HG03064 (cell line): ENCODE measurements at regions not wholly inside any gene's neighbourhood (a gene's known extent, or its start where the extent isn't known, plus 50 kb on each side); places are given as distances from the start of the nearest gene placed in this dataset.
"Not testable (repeated sequence)": the region's sequence is repeated elsewhere in the genome, so short reads cannot be mapped to it uniquely, and the experiment has no call there.

Experiments
- ATAC-seq: cut with Tn5 transposase; IDR thresholded peaks from one replicate; pipeline ENCODE4 v1.9.1; 2021; ENCODE audit warnings: low read depth; ENCODE audit not compliant: unreplicated experiment

GRCh38 chr1:173297798-173298391 is 90.8 kb upstream of the TNFSF4 start:
- peak; percentile 94 for ATAC-seq

DNA sequence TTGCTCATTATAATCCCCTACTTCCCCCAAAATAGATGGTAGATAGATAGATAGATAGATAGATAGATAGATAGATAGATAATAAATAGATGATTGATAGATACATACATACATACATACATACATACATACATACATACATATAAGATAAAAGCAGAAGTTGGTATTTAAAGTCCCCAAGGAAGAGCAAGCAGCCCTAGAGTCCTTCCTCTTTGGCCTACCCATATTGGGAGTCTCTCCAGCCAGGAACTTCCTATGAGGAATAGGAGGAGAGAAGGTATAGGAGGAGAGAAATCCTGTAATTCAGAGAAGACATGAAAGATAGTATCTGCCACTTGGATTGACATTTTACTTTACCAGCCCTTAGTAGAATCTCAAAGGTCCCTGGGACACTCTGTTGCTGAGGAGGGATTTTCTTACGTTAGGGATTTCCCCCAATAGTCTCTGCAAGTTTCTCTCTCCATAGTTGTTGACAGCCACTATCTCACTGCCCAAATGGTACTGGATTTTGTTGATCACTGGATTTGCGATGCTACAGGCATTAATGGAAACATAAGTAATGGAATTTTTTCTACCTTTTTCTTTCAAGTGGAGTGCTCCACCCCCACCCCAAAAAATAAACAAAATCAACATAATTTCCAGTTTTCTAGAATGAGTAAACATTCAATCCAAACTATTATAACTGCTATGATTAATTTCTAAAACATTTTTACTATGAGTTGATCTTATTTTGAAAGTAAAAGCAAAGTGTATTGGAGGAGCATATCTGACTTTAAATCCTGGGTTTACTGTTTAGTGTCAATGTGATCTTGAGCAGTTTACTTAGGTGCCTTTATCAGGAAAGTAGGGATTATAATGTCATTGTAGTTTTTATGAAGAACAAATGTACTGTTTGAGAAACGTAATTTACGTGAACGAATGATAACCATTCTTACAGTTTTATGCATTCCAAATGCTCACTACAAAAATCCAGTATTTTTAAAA is 93.2 kb upstream of the TNFSF4 start:
- ATAC-seq, result no peak

DNA sequence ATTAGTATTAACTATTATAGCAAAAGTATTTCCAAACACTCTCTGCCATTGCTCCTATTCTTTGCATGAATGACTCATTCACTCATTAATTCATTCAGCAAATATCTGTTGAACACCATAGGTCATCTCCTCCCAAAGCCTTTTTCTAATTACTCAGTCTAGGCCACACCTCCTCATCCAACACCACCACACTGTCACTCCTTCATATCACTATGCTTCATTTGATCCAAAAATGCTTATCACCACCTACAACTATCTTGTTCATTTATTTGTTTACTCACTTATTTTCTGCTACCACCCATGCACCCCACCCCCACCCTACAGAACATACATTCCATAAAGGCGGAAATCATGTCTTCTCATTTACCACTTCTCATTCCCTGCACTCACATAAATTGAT is 94.4 kb upstream of the TNFSF4 start:
- no peak for ATAC-seq

DNA sequence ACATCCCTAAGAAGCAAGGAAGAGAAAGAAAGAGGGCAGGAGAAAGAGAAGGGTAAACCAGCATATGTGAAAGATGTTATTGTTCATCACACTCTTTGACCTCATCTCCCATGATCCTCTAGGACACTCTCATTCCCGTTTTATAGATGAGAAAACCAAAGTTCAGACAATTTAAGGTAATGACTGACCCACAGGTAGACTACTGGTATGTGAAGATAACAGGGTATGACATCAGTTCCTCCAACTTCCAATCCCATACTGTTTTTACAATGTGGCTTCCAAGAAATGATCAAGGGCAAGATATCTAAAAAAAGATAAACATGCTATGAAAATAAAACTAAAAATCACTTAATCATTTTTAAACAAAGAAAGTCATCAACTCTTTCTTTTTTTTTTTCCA is 95.2 kb upstream of the TNFSF4 start:
- ATAC-seq, result no peak

- ATAC-seq, result no peak
Observed at GRCh38 chr1:173302890-173303829, 96.0 kb upstream of the TNFSF4 start.

GRCh38 chr1:173303984-173304383 is 96.9 kb upstream of the TNFSF4 start:
- ATAC-seq, result no peak

DNA sequence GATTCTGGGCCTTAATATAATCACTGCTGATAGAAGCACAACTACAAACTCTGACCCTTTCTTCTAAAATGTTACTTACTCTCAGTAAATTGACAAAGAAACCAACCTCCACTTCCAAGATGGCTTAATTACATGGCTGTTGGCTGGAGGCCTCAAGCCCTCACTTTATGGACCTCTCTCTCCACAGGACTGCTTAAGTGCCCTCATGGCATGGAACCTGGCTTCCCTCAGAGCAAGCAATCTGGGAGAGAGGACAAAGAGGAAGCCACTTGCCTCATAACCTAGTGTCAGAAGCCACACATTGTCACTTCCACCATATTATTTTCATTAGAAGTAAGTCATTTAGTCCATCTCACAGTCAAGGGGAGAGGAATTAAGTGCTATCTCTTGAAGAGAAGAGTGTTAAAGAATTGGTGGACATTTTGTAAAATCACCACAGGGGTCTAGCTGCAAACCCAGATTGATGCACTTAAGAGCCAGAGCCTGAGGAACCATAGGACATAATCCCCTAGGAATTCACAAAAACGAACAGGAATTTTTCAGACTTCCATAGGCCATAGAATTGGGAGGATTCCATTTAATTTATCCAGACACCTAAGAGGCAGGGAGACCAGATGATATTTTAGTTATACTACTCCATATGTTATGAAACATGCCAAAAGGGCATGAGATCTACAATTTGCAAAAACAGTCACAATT is 97.5 kb upstream of the TNFSF4 start:
- ATAC-seq, result no peak

DNA sequence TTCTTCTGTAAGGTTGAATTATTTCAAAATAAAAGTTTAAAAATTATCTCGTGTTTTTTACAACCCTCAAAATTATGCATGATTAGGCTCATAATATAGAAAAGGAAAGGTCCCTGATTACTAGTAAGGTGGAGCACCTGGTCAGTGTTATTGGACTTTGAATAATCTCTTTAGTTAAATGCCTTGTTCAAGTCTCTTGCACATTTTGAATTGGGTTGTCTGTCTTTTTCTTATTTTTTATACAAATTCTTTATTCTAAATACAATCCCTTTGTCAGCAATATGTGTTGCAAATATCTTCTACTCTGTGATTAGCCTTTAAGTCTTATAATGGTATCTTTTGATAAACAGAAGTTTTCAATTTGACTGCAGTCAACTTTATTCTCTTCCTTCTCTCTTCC is 100.7 kb upstream of the TNFSF4 start:
- no peak for ATAC-seq

GRCh38 chr1:173314656-173315055 is 107.5 kb upstream of the TNFSF4 start:
- no peak for ATAC-seq

DNA sequence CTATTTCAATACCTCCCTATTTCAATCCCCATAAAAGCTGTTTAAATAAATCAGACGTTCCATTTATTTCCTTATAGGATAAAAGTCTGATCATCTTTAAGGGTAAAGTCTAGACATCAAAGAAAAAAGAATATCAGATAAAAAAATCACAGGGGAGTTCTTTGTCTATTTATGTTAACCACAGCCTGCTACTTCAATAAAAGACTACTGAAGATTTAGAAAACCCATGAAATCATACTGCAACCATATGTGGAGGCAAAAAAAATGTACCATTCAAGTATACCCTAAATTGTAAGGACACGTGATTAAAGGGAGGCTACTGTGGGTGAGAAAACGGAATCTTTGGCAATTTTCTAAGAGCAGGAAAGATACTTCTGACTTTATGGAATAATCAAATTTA is 108.2 kb upstream of the TNFSF4 start:
- no peak for ATAC-seq

DNA sequence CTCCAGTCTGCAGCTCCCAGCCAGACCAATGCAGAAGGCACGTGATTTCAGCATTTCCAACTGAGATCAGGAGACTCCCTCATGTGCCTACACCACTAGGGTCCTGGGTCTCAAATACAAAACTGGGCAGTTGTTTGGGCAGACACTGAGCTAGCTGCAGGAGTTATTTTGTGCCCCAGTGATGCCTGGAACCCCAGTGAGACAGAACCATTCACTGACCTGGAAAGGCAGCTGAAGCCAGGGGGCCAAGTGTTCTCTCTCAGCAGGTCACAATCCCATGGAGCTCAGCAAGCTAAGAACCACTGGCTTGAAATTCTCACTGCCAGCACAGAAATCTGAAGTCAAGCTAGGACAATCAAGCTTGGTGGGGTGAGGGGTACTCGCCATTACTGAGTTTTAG is 111.7 kb upstream of the TNFSF4 start:
- ATAC-seq, result no peak

- ATAC-seq, result not testable (repeated sequence)
Observed at GRCh38 chr1:173324352-173324751, 117.2 kb upstream of the TNFSF4 start.

DNA sequence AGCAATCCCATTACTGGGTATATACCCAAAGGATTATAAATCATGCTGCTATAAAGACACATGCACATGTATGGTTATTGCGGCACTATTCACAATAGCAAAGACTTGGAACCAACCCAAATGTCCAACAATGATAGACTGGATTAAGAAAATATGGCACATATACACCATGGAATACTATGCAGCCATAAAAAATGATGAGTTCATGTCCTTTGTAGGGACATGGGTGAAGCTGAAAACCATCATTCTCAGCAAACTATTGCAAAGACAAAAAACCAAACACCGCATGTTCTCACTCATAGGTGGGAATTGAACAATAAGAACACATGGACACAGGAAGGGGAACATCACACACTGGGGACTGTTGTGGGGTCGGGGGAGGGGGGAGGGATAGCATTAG is 120.9 kb upstream of the TNFSF4 start:
- not testable (repeated sequence) for ATAC-seq

GRCh38 chr1:173328961-173329360 is 121.8 kb upstream of the TNFSF4 start:
- no peak for ATAC-seq

DNA sequence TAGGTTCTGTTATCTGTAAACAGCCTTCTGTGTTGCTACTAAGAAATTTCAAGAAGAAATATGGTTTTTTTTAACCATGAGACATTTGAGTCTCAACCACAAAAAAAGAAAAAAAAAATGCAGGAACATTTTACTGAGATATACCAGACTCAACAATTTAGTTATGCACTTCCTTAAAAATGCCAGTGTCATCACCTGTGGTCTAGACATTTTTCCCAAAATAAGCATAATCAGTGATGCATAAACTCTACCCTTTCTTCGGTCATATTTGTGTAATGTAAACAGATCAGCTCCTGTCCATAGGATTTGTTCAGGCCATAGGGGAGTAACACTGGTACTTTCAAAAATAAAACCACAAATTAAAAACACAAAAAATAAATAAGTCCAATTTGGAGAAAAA is 122.6 kb upstream of the TNFSF4 start:
- no peak for ATAC-seq

GRCh38 chr1:173330149-173330951 is 123.2 kb upstream of the TNFSF4 start:
- ATAC-seq, result no peak

- not testable (repeated sequence) for ATAC-seq
Observed at GRCh38 chr1:173330952-173331548, 123.9 kb upstream of the TNFSF4 start.

- no peak for ATAC-seq
Observed at GRCh38 chr1:173332026-173332425, 124.9 kb upstream of the TNFSF4 start.

DNA sequence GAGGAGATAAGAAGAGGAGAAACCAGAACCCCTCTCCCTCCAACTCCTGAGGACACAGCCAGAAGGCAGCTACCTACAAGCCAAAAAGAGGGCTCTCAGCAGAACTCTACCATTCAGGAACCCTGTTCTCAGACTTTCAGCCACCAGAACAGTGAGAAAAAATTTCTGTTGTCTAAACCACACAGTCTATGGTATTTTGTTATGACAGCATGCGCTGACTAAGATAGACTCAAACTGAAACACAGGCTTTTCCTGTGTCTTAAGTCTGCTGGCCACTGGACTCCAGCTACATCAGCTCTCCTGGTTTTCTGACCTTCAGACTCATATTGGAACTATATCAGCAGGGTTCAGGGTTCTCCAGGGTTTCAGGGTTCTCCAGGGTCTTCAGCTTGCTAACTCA is 126.5 kb upstream of the TNFSF4 start:
- ATAC-seq, result peak; percentile 74
